Stimulated activated CD8-positive, alpha-beta memory T cell treated with anti-CD3 and anti-CD28 coated beads, Interleukin-12 subunit alpha, Interleukin-12 subunit beta, amount 100 ng/mL, for 1 hour (primary cell): ENCODE measurements at regions not wholly inside any gene's neighbourhood (a gene's known extent, or its start where the extent isn't known, plus 50 kb on each side); places are given as distances from the start of the nearest gene placed in this dataset.

Experiments
- DNase-seq: peaks from one replicate; pipeline ENCODE4 v3.0.0-alpha.2; 2020; ENCODE audit warnings: low read depth

- DNase-seq, result no peak
Observed at GRCh38 chr1:194159941-194160340, 973.5 kb upstream of the B3GALT2 start.

- DNase-seq, result no peak
Observed at GRCh38 chr1:194155962-194156361, 969.5 kb upstream of the B3GALT2 start.

GRCh38 chr1:194151056-194151455 lies 964.6 kb upstream of the B3GALT2 start:
- no peak for DNase-seq

GRCh38 chr1:194150242-194150641 lies 963.8 kb upstream of the B3GALT2 start:
- no peak for DNase-seq

GRCh38 chr1:194133152-194133551 lies 946.7 kb upstream of the B3GALT2 start:
- no peak for DNase-seq

GRCh38 chr1:194118086-194118485 lies 931.7 kb upstream of the B3GALT2 start:
- DNase-seq, result no peak

- no peak for DNase-seq
Observed at GRCh38 chr1:194117582-194117981, 931.2 kb upstream of the B3GALT2 start.

- no peak for DNase-seq
Observed at GRCh38 chr1:194114288-194114687, 927.9 kb upstream of the B3GALT2 start.

- no peak for DNase-seq
Observed at GRCh38 chr1:194105381-194105780, 919.0 kb upstream of the B3GALT2 start.

- DNase-seq, result no peak
Observed at GRCh38 chr1:194104247-194104844, 917.9 kb upstream of the B3GALT2 start.

GRCh38 chr1:194103516-194104246 lies 917.3 kb upstream of the B3GALT2 start:
- DNase-seq, result no peak

GRCh38 chr1:194103101-194103500 lies 916.7 kb upstream of the B3GALT2 start:
- DNase-seq, result no peak

GRCh38 chr1:194102607-194103006 lies 916.2 kb upstream of the B3GALT2 start:
- no peak for DNase-seq

GRCh38 chr1:194084755-194085154 lies 898.3 kb upstream of the B3GALT2 start:
- no peak for DNase-seq

- no peak for DNase-seq
Observed at GRCh38 chr1:194081444-194081843, 895.0 kb upstream of the B3GALT2 start.

- DNase-seq, result no peak
Observed at GRCh38 chr1:194080826-194081225, 894.4 kb upstream of the B3GALT2 start.

- no peak for DNase-seq
Observed at GRCh38 chr1:194078765-194079164, 892.4 kb upstream of the B3GALT2 start.

GRCh38 chr1:194076646-194077045 lies 890.2 kb upstream of the B3GALT2 start:
- DNase-seq, result no peak

GRCh38 chr1:194073833-194074232 lies 887.4 kb upstream of the B3GALT2 start:
- DNase-seq, result no peak

GRCh38 chr1:194071205-194071604 lies 884.8 kb upstream of the B3GALT2 start:
- DNase-seq, result no peak

- DNase-seq, result no peak
Observed at GRCh38 chr1:194069831-194070218, 883.4 kb upstream of the B3GALT2 start.

- DNase-seq, result no peak
Observed at GRCh38 chr1:194069168-194069830, 882.9 kb upstream of the B3GALT2 start.

- no peak for DNase-seq
Observed at GRCh38 chr1:194068446-194069167, 882.2 kb upstream of the B3GALT2 start.
